Psoas muscle (tissue), 7 donors: ENCODE measurements at regions not wholly inside any gene's neighbourhood (a gene's known extent, or its start where the extent isn't known, plus 50 kb on each side); places are given as distances from the start of the nearest gene placed in this dataset.
"Not testable (repeated sequence)": the region's sequence is repeated elsewhere in the genome, so short reads cannot be mapped to it uniquely, and the experiment has no call there.

ENCODE experiments used
- ATAC-seq, 4 donors: fragments of 200-7000 bp; cut with Tn5 transposase; one replicate each; pipeline ENCODE4 v1.9.1; 2020; ENCODE audit warnings: moderate library complexity in 3 of 4, mild to moderate bottlenecking in 2 of 4
- DNase-seq, 2 donors: peaks; one replicate each; pipeline ENCODE4 v3.0.0-alpha.2; 2020
- H3K27ac ChIP-seq: fragments of 200-600 bp; one replicate; pipeline ENCODE4 v1.8.0; 2022
- H3K27me3 ChIP-seq, 3 donors: fragments of 200-600 bp in 1 of 3; one replicate each; pipeline versions ENCODE4 v1.6.1 to v1.8.0; 2013 to 2022; ENCODE audit warnings: low read length in 2 of 3, mild to moderate bottlenecking in 2 of 3, moderate library complexity in 1 of 3; ENCODE audit not compliant: insufficient read depth in 3 of 3
- H3K36me3 ChIP-seq, 2 donors: fragments of 200-600 bp in 1 of 2; one replicate each; pipeline versions ENCODE4 v1.6.1 to v1.8.0; 2013 to 2022; ENCODE audit warnings: low read depth in 1 of 2, mild to moderate bottlenecking in 1 of 2, moderate library complexity in 1 of 2; ENCODE audit not compliant: insufficient read depth in 1 of 2
- H3K4me1 ChIP-seq: fragments of 200-600 bp; one replicate; pipeline ENCODE4 v1.8.0; 2022
- H3K4me3 ChIP-seq: fragments of 200-600 bp; one replicate; pipeline ENCODE4 v1.8.0; 2022; ENCODE audit warnings: mild to moderate bottlenecking
- H3K9me3 ChIP-seq: fragments of 200-600 bp; one replicate; pipeline ENCODE4 v1.8.0; 2022
- CTCF ChIP-seq: fragments of 200-600 bp; IDR thresholded peaks from one replicate; pipeline ENCODE4 v1.8.0; 2022; ENCODE audit warnings: antibody characterized with exemption
- WGBS, 3 donors: extraction: QIAGEN DNeasy Blood & Tissue Kit; methylation state at CpG; one replicate each; pipeline versions ENCODE4 v1.1.6 to v1.1.7; 2013; 5-methylcytosine and 5-hydroxymethylcytosine counted together
- intact Hi-C, 2 donors: fragments of 100-400 bp; cut with DNase I; formaldehyde crosslinking; loops; one replicate each; pipeline versions ENCODE4 v1.11.0 to v1.14.2; 2022
- donor health status: healthy with polysubstance abuse.
- donor health status: DM: no; HTN: no; CAD: no; lungs with moderate emphysema.
- donor health status: Bipolar disorder and iron deficiency.
- donor health status: healthy.
- donor health status: DM: yes; HTN: yes; CAD: no.
- donor health status: DM: no; HTN: no; CAD: no.
- donor health status: DM: yes; HTN: yes; CAD: no.

DNA sequence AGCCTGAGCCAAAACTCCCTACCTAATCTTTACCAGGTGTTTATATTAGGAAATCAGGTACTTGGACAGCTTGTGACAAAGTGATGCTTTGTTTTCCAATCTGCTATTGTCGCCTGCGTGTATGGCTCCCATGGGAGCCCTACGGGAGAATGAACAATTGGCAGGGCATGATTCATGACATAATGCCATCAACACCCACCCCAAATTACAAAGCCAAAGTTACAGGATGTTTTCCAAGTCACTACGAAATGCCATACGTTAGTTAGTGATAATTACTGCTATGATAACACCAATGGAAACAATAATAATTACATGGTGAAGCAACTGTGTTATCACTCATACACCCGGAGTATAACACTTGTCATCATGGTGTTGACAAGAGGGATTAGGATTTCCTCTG, 226.4 kb downstream of the FAM181B start:
- intact Hi-C loops, result no loop called here
- WGBS, 3 donors, result 24 to 33% (median 27%) methylated on average over 6 of the region's 6 CpGs
- Histone ChIP-seq H3K4me1 (no peaks in the 10 kb centered on the region), H3K36me3 (no peaks in the 10 kb centered on the region), H3K9me3 (no peaks in the 10 kb centered on the region), H3K4me3 (no peak overlapping the region), H3K27ac (no peak overlapping the region), H3K27me3 (peaks cover 0 to 5% (median 0%) of the 10 kb centered on the region in 3 donors)
- DNase-seq (no peak), ATAC-seq (no peak)
- no peak for TF ChIP-seq CTCF

DNA sequence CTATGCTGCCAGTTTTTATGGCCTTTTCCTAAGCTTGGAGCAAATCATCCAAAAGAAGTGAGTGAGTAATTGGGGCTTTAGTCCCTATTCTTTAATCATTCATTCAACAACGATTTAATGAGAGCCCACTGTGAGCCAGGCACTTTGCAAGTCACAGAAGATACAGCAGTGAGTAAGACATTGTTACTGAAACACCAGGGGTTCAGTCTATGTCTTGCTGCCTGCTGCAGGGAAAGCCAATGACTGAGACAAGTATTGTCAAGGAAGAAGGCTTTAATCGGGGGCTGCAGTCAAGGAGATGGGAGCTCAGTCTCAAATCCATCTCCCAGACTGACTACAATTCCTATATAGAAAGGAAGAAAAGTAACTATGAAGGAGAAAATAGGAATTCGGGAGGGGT, 228.3 kb downstream of the FAM181B start:
- no peak for DNase-seq
- TF ChIP-seq CTCF, result no peak
- Histone ChIP-seq H3K4me1 (no peaks in the 10 kb centered on the region), H3K27ac (no peak overlapping the region), H3K36me3 (no peaks in the 10 kb centered on the region), H3K9me3 (no peaks in the 10 kb centered on the region), H3K4me3 (no peak overlapping the region), H3K27me3 (peaks cover 0 to 5% (median 0%) of the 10 kb centered on the region in 3 donors)
- WGBS, 3 donors, result 50 to 57% (median 56%) methylated on average over 3 of the region's 3 CpGs
- intact Hi-C loops, result no loop called here
- no peak for ATAC-seq

DNA sequence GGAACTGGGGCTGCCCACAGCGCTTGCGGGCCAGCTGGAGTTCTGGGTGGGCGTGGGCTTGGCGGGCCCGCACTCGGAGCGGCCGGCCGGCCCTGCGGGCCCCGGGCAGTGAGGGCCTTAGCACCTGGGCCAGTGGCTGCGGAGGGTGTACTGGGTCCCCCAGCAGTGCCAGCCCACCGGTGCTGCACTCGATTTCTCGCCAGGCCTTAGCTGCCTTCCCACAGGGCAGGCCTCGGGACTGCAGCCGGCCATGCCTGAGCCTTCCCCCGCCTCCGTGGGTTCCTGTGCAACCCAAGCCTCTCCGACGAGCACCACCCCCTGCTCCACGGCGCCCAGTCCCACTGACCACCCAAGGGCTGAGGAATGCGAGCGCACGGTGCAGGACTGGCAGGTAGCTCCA, 232.5 kb downstream of the FAM181B start:
- H3K27me3 ChIP-seq, intact Hi-C loops, H3K9me3 ChIP-seq, H3K4me3 ChIP-seq, DNase-seq, H3K36me3 ChIP-seq, H3K4me1 ChIP-seq, ATAC-seq, H3K27ac ChIP-seq: not testable (repeated sequence)
- WGBS, 3 donors, result 93 to 96% (median 95%) methylated on average over 20 to 26 of the region's 26 CpGs

- H3K27me3 ChIP-seq, result no peaks in the 10 kb centered on the region
- H3K4me1 ChIP-seq, result no peaks in the 10 kb centered on the region
- intact Hi-C loops, result no loop called here
- no peaks in the 10 kb centered on the region for H3K36me3 ChIP-seq
- no peak overlapping the region for H3K27ac ChIP-seq
- no peak for ATAC-seq
- H3K9me3 ChIP-seq, result no peaks in the 10 kb centered on the region
- no peak overlapping the region for H3K4me3 ChIP-seq
- no peak for DNase-seq
- TF ChIP-seq CTCF, result no peak
- WGBS, 3 donors, result 45 to 48% (median 48%) methylated on average over 3 of the region's 3 CpGs
Observed at GRCh38 chr11:82494988-82495432, 238.7 kb downstream of the FAM181B start.

DNA sequence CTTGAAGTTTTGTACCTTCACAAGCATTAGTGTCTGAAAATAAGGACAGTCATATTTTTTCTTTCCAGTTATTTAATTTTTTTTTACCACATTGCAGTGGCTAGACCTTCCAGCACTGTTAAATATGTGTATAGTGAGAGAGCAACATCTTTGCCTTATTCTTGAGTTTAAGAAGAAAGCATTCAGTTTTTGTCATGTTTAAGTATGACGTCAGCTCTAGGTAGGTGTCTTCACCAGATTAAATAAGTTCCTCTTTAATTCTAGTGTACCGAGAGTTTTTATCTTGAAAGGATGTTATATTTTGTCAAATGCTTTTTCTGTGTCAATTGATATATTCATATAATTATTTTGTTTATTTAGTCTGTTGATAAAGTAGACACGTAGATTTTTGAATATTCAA, 258.8 kb downstream of the FAM181B start:
- Histone ChIP-seq H3K4me1 (no peaks in the 10 kb centered on the region), H3K4me3 (no peak overlapping the region), H3K9me3 (no peaks in the 10 kb centered on the region), H3K27me3 (no peaks in the 10 kb centered on the region), H3K36me3 (no peaks in the 10 kb centered on the region), H3K27ac (no peak overlapping the region)
- ATAC-seq (no peak), DNase-seq (no peak)
- no peak for TF ChIP-seq CTCF
- intact Hi-C loops, result no loop called here
- WGBS, 3 donors, result 71 to 81% (median 79%) methylated on average over 3 of the region's 3 CpGs
